GM12878 (cell line): ENCODE measurements at regions not wholly inside any gene's neighbourhood (a gene's known extent, or its start where the extent isn't known, plus 50 kb on each side); places are given as distances from the start of the nearest gene placed in this dataset.
"Not testable (repeated sequence)": the region's sequence is repeated elsewhere in the genome, so short reads cannot be mapped to it uniquely, and the experiment has no call there.

Source experiments
- FOXM1 ChIP-seq: IDR thresholded peaks from 2 replicates; pipeline ENCODE4 v1.6.1; 2012; ENCODE audit warnings: low read depth, mild to moderate bottlenecking, inconsistent platforms, low read length, moderate library complexity
- HDAC2 ChIP-seq: fragments of 200-600 bp; sonication (generic); IDR thresholded peaks from 2 replicates; pipeline ENCODE4 v1.6.1; 2017
- POLR2A ChIP-seq: IDR thresholded peaks from 2 replicates; pipeline ENCODE4 v1.6.1; 2011; ENCODE audit warnings: low read depth, mild to moderate bottlenecking, low read length
- SREBF2 ChIP-seq: IDR thresholded peaks from 2 replicates; pipeline ENCODE4 v1.6.1; 2012; ENCODE audit warnings: mild to moderate bottlenecking, low read length
- YY1 ChIP-seq: IDR thresholded peaks from 2 replicates; pipeline ENCODE4 v1.6.1; 2011; ENCODE audit warnings: low read depth, mild to moderate bottlenecking, low read length
- TF ChIP-seq, protein P1 (sequence below), 3 experiments: IDR thresholded peaks in 2 of 3; conservative IDR thresholded peaks in 1 of 3; 2 replicates each; pipeline ENCODE4 v1.5.1; 2011; ENCODE audit warnings: low read depth in 3 of 3, low read length in 3 of 3, mild to moderate bottlenecking in 3 of 3, control low read depth in 2 of 3, moderate library complexity in 2 of 3, inconsistent platforms in 1 of 3, mixed read lengths in 1 of 3; ENCODE audit not compliant: control insufficient read depth in 2 of 3, insufficient read depth in 1 of 3; ENCODE audit errors: extremely low read depth in 1 of 3

DNA sequence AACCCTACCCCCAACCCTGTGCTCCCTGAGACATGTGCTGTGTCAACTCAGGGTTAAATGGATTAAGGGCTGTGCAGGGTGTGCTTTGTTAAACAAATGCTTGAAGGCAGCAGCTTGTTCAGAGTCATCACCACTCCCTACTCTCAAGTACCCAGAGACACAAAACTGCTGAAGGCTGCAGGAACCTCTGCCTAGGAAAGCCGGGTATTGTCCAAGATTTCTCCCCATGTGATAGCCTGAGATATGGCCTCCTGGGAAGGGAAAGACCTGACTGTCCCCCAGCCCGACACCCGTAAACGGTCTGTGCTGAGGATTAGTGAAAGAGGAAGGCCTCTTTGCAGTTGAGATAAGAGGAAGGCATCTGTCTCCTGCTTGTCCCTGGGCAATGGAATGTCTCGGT is 83.6 kb upstream of the ALDH3B2 start:
- TF ChIP-seq, protein P1, sequence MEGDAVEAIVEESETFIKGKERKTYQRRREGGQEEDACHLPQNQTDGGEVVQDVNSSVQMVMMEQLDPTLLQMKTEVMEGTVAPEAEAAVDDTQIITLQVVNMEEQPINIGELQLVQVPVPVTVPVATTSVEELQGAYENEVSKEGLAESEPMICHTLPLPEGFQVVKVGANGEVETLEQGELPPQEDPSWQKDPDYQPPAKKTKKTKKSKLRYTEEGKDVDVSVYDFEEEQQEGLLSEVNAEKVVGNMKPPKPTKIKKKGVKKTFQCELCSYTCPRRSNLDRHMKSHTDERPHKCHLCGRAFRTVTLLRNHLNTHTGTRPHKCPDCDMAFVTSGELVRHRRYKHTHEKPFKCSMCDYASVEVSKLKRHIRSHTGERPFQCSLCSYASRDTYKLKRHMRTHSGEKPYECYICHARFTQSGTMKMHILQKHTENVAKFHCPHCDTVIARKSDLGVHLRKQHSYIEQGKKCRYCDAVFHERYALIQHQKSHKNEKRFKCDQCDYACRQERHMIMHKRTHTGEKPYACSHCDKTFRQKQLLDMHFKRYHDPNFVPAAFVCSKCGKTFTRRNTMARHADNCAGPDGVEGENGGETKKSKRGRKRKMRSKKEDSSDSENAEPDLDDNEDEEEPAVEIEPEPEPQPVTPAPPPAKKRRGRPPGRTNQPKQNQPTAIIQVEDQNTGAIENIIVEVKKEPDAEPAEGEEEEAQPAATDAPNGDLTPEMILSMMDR (IDR thresholded peaks at IDR 0.05 in 2 of 3, conservative IDR thresholded peaks at IDR 0.05 in 1 of 3; ENCODE audit: control insufficient read depth in 2 of 3, extremely low read depth in 1 of 3, insufficient read depth in 1 of 3, low read depth in 3 of 3, low read length in 3 of 3) = not testable (repeated sequence)
- not testable (repeated sequence) for TF ChIP-seq FOXM1, POLR2A, YY1, HDAC2, SREBF2
